GM21576 (cell line): ENCODE measurements at regions not wholly inside any gene's neighbourhood (a gene's known extent, or its start where the extent isn't known, plus 50 kb on each side); places are given as distances from the start of the nearest gene placed in this dataset.
"Not testable (repeated sequence)": the region's sequence is repeated elsewhere in the genome, so short reads cannot be mapped to it uniquely, and the experiment has no call there.

ENCODE experiments used
- ATAC-seq: cut with Tn5 transposase; IDR thresholded peaks from one replicate; pipeline ENCODE4 v1.9.1; 2021; ENCODE audit warnings: mild to moderate bottlenecking, moderate library complexity; ENCODE audit not compliant: unreplicated experiment

DNA sequence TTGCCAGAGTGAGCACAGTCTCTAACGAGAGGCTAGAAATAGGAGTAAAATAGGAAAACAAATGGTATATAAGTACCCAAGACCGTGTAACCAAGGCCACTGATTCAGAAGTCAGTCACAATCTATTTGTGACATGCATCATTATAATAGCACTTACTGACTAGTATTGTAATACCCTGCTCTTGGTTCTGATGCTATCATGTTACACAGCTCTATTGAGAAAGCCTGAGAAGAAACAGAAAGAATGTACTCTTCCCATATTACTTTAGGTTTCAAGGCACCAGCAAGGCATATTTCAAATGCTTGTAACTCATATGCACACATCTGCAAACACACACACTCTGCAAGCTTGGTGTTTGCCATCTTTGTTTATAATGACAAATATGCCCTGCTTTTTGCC is 746.4 kb downstream of the SLC4A3 start:
- ATAC-seq, result no peak

DNA sequence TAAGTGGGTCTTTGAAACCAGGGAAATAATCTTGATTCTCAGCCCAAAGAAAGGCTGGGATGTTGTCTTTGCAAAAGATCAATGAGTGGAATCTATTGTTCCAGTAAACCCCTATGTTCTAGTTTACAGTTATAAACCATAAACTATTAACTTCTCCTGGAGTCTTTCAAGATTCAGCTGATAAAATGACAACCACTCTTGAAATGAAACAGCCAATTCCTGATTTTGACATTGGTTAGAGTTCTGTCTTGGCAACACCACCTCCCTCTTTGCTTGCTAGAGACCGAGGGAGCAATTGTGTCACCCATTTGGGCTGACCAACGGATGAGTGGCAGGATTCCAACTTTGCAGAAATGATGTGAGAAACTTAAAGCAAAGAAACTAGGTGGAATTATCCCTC is 746.9 kb downstream of the SLC4A3 start:
- ATAC-seq, result no peak

DNA sequence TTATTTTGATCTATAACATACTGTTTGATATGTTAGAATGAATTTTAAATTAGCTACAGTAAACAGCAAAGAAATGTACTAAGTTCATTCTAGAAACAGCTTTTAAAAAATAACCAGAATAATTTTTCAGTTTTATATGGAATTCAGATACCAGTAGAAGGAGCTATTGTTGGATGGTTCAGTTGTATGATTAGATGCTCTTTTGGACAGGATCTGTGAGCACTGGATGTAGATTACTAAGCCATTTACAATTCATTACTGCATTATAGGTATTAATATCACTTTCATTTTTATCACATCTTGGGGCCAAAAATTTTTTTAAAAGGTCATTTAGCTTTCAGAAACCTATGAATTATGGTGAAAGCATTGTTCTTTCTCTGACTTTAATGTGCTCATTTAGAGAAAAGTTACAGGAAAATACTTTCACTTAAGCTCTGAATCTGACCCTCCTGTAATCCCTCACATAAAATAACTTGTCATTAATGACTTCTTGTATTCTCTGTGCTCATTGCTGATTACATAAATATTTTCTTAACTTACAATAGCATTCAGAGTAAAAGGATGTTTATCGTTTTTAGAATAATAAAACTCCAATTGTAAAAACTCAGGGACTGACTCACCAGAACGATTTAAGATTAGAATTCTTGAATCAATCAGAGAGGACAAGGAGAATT is 750.2 kb downstream of the SLC4A3 start:
- no peak for ATAC-seq

DNA sequence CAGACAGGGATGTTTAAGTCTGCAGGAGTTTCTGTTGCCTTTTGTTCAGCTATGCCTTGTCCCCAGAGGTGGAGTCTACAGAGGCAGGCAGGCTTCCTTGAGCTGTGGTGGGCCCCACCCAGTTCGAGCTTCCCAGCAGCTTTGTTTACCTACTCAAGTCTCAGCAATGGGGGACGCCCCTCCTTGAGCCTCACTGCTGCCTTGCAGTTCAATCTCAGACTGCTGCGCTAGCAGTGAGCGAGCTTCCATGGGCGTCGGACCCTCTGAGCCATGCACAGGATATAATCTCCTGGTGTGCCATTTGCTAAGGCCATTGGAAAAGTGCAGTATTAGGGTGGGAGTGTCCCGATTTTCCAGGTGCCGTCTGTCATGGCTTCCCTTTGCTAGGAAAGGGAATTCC is 760.3 kb downstream of the SLC4A3 start:
- ATAC-seq, result not testable (repeated sequence)

DNA sequence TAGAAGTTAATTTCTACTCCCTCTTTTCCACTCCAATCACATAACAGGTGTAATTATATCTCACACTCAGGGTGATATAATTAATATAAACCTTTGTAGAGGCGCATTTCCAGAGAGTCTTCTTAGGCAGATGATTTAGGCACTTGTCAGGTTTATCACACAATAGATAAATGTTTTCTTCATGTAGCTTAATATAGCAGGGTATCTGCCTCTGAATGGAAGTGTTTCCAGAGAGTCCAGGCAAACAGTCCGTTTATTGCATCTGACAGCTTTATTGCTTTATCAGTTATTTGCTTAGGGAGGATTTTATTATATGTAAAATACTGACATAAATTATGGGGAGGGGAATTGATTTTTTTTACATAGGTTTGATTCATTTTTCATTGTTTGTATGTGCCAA is 766.3 kb downstream of the SLC4A3 start:
- ATAC-seq, result no peak

DNA sequence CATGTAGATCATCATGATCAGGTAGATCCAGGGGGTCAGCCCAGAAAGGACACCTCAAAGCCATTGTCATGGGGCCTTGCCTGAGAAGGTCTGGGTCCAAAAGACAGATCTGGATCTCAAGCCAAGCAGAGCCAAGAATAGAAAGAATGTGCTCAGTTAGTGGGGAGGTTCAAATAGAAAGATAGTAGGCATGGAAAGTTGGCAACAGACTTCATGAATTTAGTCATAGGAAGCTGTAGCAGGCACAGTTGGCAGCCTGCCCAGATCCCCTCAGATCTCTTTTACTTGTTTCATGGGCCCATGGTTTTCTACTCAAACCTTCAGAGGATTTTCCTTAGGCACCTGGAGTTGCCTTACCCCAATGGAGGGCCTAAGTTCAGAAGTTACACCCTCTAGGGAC is 767.0 kb downstream of the SLC4A3 start:
- ATAC-seq, result no peak

DNA sequence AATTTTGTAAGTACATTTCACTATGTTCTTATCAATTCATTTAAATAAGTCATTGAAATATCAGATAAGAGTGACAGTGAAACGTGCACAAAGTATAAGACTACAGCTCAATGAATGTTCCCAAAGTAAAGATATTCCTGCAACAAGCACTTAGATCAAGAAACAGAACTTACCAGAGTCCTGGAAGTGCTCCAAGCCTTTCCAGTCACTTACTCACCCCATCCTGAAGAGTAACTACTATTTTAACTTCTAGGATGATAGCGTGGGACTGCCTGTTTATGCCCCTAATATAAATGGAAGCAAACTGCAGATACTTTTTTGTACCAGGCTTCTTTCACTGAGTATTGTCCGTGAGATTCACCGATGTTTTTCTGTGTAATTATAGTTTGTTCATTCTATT is 768.9 kb downstream of the SLC4A3 start:
- no peak for ATAC-seq

DNA sequence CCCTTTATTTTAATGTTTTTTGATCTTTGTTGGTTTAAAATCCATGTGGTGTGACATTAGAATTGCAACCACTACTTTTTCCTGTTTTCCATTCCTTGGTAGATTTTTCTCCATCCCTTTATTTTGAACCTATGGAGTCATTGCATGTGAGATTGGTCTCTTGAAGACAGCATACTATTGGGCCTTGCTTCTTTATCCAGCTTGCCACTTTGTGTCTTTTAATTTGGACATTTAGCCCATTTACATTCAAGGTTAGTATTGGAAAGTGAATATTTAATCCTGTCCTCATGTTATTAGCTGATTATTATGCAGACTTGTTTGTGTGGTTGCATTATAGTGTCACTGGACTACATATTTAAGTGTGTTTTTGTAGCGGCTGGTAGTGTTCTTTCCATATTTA is 782.9 kb downstream of the SLC4A3 start:
- ATAC-seq, result no peak

DNA sequence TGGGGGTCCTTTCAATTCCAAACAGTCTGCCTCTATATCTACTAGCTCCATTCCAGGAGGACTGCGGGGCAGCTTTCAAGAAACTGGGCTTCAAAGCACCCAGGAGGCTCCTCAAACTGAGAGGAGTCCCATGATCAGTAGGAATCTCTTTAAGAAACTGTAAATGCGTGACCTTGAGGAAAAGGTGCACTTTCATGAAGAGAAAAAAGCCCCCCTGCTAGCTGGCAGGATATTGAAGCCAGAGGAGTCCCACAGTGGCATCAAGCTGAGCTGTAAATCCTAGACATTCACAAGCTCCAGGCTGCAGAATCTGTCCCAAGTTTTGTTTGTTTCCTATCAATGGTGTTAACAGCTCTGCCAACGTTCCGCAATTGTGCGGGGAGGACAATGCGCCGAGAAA is 790.1 kb downstream of the SLC4A3 start:
- ATAC-seq, result no peak

DNA sequence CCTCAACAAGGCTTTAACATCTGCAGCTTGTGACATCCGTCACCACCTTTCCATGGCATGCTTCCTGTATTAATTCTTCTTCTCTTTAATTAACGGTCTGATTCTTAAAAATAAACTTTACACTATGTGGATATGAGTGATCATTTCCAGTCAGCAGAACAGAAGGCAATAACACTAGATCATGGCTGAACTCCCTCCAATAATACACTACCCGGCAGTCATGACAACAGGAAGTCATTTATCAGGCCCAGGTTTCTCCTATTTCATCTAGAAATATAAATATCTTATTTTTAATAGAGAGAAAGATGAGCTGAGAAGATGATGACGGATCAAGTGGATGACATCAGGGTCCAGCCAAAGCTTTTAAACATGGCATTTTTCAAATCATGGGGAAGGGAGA is 792.2 kb downstream of the SLC4A3 start:
- no peak for ATAC-seq

DNA sequence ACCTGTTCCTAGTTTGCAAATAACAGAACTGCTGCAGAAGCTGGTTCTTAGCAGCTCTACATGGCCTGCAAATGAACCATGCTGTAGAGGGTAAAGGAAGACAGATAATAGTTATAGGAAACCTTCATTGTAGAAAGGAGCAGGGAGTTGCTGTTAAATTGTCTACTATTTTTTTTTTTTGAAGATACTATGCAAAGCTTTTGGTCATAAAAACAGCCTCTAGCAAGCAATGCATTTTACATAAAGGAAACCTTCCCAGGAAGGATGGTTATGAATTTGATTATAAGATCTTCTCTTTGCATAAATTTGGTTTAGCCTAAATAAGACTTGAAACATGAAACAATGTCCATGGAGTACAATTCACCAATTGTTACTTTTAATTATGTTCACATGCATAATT is 793.4 kb downstream of the SLC4A3 start:
- no peak for ATAC-seq

DNA sequence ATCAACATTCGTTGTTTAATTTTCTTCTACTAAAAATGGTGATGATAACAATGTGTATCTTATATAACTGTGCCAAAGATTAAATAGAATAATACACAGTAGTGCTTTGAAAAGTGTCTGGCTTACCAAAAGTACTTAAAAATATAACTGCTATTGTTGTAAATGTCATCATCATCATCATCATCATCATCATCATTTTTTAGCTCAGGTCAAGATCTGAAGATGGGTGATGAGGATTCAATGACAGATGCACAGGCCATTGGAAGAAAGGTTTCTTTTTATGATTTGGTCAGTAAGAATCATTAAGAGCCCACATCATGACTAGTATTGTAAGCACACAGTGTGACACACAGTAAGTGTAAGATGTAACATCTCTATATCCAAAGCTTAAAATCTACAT is 795.2 kb downstream of the SLC4A3 start:
- no peak for ATAC-seq

DNA sequence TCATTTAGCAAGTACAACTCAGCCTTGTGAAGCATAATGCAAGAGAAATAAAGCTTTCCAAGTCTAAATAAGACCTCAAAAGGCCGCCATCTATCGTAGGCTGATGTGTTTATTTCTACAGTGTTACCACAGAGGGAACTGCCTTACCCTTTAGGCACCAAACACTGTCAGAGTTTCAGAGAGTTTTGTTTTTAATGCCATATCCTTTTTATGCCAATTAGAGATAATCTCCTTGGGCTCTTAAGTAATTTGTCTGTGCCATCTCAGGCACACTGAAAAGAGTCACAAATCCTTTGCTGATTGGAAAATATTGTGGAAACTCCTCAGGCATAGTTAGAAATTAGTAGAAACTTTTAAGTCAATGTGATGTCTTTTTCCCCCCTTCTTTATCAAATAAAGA is 797.1 kb downstream of the SLC4A3 start:
- ATAC-seq, result no peak

DNA sequence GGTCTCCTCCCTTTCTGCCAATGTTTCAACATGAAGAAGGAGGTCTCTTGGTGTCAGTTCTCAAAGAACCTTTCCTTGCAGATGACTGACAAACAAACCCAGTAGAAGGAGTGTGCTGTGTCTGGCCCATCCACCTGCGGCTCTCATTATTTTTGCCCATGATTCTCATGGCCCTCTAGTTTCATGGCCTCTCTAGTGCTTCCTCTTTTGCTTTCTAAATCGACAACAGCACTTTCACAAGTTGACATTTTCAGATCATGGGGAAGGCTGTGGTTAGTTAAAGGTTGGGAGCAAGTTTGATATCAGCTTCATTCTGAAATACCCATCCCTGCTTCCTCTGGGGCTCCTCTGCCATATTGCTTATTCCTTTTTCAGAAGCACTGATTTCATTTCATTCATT is 805.2 kb downstream of the SLC4A3 start:
- peak; percentile 74 for ATAC-seq

DNA sequence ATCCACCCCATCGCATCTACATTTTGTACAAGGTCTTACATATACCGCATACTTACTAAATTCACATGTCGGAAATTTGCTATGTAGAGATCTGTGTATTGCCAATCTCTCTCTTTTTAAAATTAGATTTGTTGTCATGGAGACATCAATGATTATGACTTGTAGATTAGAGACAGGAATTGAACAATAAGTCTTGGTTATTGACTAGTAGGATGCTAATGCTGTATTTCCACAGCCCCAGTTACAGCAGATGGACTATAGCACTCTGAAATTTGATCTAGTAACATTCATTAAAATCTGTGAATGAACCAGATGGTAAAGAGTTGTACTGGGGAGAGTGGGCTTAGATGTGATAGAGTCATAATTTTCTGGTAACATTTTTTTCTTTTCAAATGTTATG is 805.7 kb downstream of the SLC4A3 start:
- ATAC-seq, result no peak

DNA sequence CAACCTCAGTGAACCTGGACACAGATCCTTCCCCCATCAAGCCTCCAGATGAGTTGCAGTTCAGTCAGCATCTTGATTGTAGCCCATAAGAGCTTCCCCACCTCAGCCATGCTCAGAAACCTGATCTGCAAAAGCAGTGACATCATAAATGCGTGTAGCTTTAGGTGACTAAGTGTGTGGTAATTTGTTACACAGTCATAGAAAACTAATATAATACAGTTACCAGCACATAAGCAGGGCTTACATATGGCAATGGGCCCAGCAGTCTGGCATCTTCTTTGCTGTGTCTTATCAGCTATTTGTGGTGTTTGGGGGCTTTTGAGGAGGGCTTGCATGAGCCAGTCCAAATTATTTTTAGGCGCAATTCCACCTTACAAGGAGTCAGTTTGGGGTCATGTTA is 807.0 kb downstream of the SLC4A3 start:
- no peak for ATAC-seq

DNA sequence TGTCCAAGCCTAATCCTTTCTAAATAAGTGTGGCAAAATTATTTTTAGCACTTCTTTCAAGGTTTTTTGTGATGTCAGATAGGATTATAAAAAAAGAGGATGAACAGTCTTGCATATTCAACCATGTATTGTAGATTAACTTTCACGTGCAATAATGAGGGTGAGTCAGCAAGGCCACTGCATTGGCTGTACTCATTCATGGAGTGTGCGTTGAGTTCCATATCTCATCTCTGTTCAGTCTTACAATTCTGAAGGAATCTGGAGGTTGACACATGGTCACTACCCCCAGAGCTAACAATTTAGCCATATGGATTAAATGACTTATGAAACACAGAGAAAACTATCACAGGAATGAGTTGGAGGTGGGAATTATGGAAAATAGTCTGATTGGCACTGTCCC is 810.5 kb downstream of the SLC4A3 start:
- ATAC-seq, result no peak

DNA sequence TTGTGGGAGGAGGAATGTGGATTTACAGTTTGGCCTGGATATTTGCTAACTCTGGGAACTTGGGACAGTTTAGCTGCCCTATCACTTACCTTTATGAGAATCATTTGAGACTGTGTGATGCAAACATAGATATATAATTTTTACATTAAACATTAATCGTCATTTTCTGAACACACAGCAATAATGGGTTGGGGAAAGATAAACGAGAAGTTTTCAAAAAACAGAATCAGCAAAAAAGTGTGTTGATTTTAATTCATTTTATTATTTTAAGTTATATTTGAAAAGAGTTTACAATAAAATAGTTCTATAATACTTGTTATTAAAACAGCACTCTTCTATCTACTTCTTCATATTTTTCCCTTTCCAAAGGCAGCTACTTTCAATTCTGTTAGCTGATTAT is 813.3 kb downstream of the SLC4A3 start:
- ATAC-seq, result no peak

DNA sequence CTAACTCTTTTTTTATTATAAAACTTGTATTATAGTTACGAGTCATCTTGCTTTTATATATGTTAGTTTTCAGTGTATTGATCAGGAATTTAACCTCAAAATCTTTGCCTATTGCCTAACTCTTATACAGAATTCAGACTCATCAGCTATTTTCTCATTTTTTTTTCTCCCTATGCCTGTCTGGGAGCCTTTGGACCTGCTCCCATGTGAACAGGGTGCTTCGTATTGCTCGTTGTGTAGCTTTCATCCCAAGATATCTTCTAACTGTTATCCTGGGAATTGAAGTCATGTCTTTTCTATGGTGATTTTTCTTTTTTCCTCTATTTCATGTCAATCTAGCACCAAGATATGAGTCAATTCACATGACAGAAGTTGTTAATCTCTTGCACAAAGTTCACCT is 814.0 kb downstream of the SLC4A3 start:
- ATAC-seq, result no peak

DNA sequence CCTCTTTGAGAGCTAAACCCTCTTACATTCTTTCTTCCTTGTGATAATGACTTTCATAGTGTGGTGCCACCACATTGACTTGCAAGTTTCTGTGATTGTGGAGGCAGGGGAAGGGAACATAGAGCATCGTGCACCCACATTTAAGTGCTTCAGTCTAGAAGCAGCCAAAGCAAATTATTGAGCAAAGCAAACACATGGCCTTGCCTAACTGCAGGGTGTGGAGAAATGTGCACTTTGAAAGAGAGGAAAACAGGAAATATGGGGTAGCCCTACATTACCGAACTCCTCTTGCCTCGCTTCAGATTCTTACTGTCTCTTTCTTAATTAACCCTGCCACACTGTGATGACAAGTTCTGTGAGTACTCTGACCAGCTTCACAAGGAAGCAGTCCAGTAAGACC is 814.6 kb downstream of the SLC4A3 start:
- no peak for ATAC-seq

DNA sequence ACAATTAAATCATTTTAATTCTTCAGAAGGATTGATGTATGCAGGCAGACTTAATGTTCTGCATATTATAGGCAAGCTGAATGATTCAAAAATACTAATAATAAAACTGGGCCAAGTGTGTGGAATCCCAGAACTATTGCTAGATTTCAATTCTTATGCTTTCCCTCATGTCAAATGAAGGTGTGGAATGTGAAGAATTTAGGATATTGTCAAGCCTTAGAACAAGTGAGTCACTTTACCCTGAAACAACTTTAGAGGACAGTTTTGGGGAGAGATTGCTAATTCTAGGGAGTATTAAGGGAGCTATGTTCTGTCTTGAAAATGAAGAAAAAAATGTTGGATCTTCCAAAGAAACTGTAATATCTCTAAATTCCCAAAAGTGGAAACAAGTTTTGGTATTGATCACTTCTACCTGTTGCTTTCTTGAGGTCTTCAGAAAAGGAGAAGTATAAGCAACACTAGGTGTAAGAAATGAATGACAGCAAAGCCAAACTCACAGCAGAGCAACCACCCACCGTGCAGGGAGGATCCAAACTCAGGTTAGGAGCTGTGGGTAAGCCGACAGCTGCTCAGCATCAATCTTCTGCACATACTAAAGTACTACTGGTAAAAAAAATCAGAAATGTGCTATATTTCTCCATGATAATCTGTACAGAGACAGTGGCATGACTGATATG is 818.1 kb downstream of the SLC4A3 start:
- ATAC-seq, result no peak

DNA sequence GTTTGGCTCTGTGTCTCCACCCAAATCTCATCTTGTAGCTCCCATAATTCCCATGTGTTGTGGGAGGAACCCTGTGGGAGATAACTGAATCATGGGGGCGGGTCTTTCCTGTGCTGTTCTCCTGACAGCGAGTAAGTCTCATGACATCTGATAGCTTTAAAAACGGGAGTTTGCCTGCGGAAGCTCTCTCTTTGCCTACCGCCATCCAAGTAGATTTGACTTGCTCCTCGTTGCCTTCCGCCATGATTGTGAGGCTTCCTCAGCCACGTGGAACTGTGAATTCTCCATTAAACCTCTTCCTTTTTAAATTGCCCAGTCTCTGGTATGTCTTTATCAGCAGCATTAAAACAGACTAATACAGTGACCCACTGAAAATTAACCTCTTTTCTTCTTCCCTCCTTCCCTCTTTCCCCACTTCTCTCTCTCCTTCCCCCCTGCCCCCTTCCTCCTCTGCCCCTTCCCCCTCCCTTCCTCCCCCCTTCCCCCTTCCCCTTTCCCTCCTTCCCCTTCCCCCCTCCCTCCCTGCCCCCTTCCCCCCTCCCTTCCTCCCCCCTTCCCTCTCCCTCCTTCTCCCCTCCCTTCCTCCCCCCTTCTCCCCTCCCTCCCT is 818.8 kb downstream of the SLC4A3 start:
- ATAC-seq, result no peak

DNA sequence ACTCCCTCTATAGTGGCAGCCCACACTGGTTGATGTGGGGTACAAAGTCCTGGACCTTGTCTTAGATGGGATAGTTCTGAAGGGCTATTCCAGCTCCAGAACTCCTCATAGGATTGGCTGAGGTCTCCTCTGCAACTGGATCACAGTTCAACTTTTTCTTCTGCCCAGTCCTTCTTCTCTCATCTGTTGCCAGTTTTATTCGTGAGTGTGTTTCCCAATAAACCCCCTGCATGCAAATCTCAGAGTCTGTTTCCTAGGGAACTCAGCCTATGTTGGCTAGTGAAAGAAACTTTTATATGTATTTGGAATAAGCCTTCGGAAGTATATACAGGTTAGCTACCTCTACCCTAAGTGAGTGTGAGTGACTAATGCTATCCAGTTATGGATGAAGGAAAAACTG is 823.4 kb downstream of the SLC4A3 start:
- no peak for ATAC-seq
